ENCODE measurements at regions not wholly inside any gene's neighbourhood (a gene's known extent, or its start where the extent isn't known, plus 50 kb on each side); places are given as distances from the start of the nearest gene placed in this dataset.

- TF ChIP-seq CTCF (IDR thresholded peaks at IDR 0.05) (no peak), POLR2A (IDR thresholded peaks at IDR 0.05) (no peak)
- H3K4me3 ChIP-seq = no peak overlapping the region
- H3K9me3 ChIP-seq = peaks cover 0 to 5% (median 0%) of the 10 kb centered on the region in 3 donors
- no peak overlapping the region for H3K27ac ChIP-seq
- DNase-seq = no peak
- no peaks in the 10 kb centered on the region for H3K27me3 ChIP-seq
- WGBS, 2 donors = 67 to 86% methylated on average over 3 of the region's 3 CpGs
- ATAC-seq = no peak
- H3K36me3 ChIP-seq (replicated peaks in 1 of 2; ENCODE audit: insufficient read depth in 1 of 2, low read depth in 2 of 2) = no peaks in the 10 kb centered on the region
- no peaks in the 10 kb centered on the region for H3K4me1 ChIP-seq
- intact Hi-C loops (cut with DNase I) = no loop called here
Observed at GRCh38 chr15:46946953-46947352, 770.4 kb upstream of the SEMA6D start.

- no peak overlapping the region for H3K27ac ChIP-seq
- no peak for TF ChIP-seq CTCF (IDR thresholded peaks at IDR 0.05)
- TF ChIP-seq POLR2A (IDR thresholded peaks at IDR 0.05) = no peak
- intact Hi-C loops (cut with DNase I) = no loop called here
- H3K27me3 ChIP-seq = no peaks in the 10 kb centered on the region
- H3K4me3 ChIP-seq = no peak overlapping the region
- ATAC-seq (no peak), DNase-seq (no peak)
- WGBS, 2 donors = 37 to 52% methylated on average over 3 of the region's 3 CpGs
- H3K4me1 ChIP-seq = no peaks in the 10 kb centered on the region
- H3K36me3 ChIP-seq (replicated peaks in 1 of 2; ENCODE audit: insufficient read depth in 1 of 2, low read depth in 2 of 2) = no peaks in the 10 kb centered on the region
- H3K9me3 ChIP-seq = peaks cover 0 to 5% (median 0%) of the 10 kb centered on the region in 3 donors
Observed at GRCh38 chr15:46955576-46955975, 761.7 kb upstream of the SEMA6D start.

GRCh38 chr15:46956456-46956855 lies 760.8 kb upstream of the SEMA6D start:
- TF ChIP-seq CTCF (IDR thresholded peaks at IDR 0.05) (no peak), POLR2A (IDR thresholded peaks at IDR 0.05) (no peak)
- intact Hi-C loops (cut with DNase I) = no loop called here
- no peaks in the 10 kb centered on the region for H3K36me3 ChIP-seq (replicated peaks in 1 of 2; ENCODE audit: insufficient read depth in 1 of 2, low read depth in 2 of 2)
- WGBS, 2 donors = 65 to 66% methylated on average over 3 of the region's 3 CpGs
- peaks cover 0 to 3% (median 0%) of the 10 kb centered on the region in 3 donors for H3K9me3 ChIP-seq
- ATAC-seq = no peak
- no peak overlapping the region for H3K4me3 ChIP-seq
- DNase-seq = no peak
- no peak overlapping the region for H3K27ac ChIP-seq
- H3K4me1 ChIP-seq = no peaks in the 10 kb centered on the region
- H3K27me3 ChIP-seq = no peaks in the 10 kb centered on the region

GRCh38 chr15:46956881-46957280 lies 760.4 kb upstream of the SEMA6D start:
- H3K36me3 ChIP-seq (replicated peaks in 1 of 2; ENCODE audit: insufficient read depth in 1 of 2, low read depth in 2 of 2) = no peaks in the 10 kb centered on the region
- DNase-seq (no peak), ATAC-seq (no peak)
- H3K4me1 ChIP-seq = no peaks in the 10 kb centered on the region
- TF ChIP-seq POLR2A (IDR thresholded peaks at IDR 0.05) = no peak
- TF ChIP-seq CTCF (IDR thresholded peaks at IDR 0.05) = no peak
- H3K27ac ChIP-seq = no peak overlapping the region
- intact Hi-C loops (cut with DNase I) = no loop called here
- H3K9me3 ChIP-seq = no peaks in the 10 kb centered on the region
- H3K27me3 ChIP-seq = no peaks in the 10 kb centered on the region
- no peak overlapping the region for H3K4me3 ChIP-seq
- WGBS, 2 donors = 78 to 90% methylated on average over 1 of the region's 1 CpG

GRCh38 chr15:46960581-46960980 lies 756.7 kb upstream of the SEMA6D start:
- Histone ChIP-seq H3K9me3 (no peaks in the 10 kb centered on the region), H3K36me3 (replicated peaks in 1 of 2; ENCODE audit: insufficient read depth in 1 of 2, low read depth in 2 of 2) (no peaks in the 10 kb centered on the region), H3K4me1 (no peaks in the 10 kb centered on the region), H3K27ac (no peak overlapping the region), H3K27me3 (no peaks in the 10 kb centered on the region), H3K4me3 (no peak overlapping the region)
- TF ChIP-seq POLR2A (IDR thresholded peaks at IDR 0.05) (no peak), CTCF (IDR thresholded peaks at IDR 0.05) (no peak)
- WGBS, 2 donors = 81 to 86% methylated on average over 3 of the region's 3 CpGs
- intact Hi-C loops (cut with DNase I) = no loop called here
- ATAC-seq (no peak), DNase-seq (no peak)

Measured in body of pancreas (tissue), 4 donors.